ENCODE measurements at regions not wholly inside any gene's neighbourhood (a gene's known extent, or its start where the extent isn't known, plus 50 kb on each side); places are given as distances from the start of the nearest gene placed in this dataset.

GRCh38 chr6:125596020-125596419 lies 153.4 kb upstream of the HEY2 start:
- no peak overlapping the region for H2BK15ac ChIP-seq (ENCODE audit: low read depth, low read length)
- no peak overlapping the region for H2BK20ac ChIP-seq (ENCODE audit: low read depth, low read length, poor library complexity, severe bottlenecking)
- TF ChIP-seq, protein P1, sequence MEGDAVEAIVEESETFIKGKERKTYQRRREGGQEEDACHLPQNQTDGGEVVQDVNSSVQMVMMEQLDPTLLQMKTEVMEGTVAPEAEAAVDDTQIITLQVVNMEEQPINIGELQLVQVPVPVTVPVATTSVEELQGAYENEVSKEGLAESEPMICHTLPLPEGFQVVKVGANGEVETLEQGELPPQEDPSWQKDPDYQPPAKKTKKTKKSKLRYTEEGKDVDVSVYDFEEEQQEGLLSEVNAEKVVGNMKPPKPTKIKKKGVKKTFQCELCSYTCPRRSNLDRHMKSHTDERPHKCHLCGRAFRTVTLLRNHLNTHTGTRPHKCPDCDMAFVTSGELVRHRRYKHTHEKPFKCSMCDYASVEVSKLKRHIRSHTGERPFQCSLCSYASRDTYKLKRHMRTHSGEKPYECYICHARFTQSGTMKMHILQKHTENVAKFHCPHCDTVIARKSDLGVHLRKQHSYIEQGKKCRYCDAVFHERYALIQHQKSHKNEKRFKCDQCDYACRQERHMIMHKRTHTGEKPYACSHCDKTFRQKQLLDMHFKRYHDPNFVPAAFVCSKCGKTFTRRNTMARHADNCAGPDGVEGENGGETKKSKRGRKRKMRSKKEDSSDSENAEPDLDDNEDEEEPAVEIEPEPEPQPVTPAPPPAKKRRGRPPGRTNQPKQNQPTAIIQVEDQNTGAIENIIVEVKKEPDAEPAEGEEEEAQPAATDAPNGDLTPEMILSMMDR (conservative IDR thresholded peaks at IDR 0.05): no peak
- H4K5ac ChIP-seq (ENCODE audit: insufficient read length, low read depth, low read length): no peak overlapping the region
- Mint-ChIP-seq H3K27me3 (ENCODE audit: low read depth) (no peaks in the 10 kb centered on the region), H3K4me1 (peaks cover 6 to 12% of the 10 kb centered on the region in 2 experiments), H3K9me3 (no peaks in the 10 kb centered on the region), H3K27ac (no peak overlapping the region), H3K4me3 (no peak overlapping the region), H3K36me3 (ENCODE audit: insufficient read depth in 1 of 3, low read depth in 3 of 3) (no peaks in the 10 kb centered on the region)
- H3K14ac ChIP-seq (ENCODE audit: insufficient read depth, low read length): no peak overlapping the region
- H3K79me1 ChIP-seq (ENCODE audit: insufficient read depth, low read depth, low read length, poor library complexity, severe bottlenecking): no peaks in the 10 kb centered on the region
- no peak overlapping the region for H3K56ac ChIP-seq (ENCODE audit: insufficient read length, low read depth, low read length)
- no peak overlapping the region for H3K27ac ChIP-seq (ENCODE audit: insufficient read length, low read depth, low read length)
- H3K23me2 ChIP-seq (ENCODE audit: insufficient read length, low read depth, low read length, poor library complexity, severe bottlenecking): no peaks in the 10 kb centered on the region
- no peak overlapping the region for H4K91ac ChIP-seq (ENCODE audit: insufficient read length, low read depth, low read length)
- no peaks in the 10 kb centered on the region for H3K9me3 ChIP-seq (ENCODE audit: control insufficient read depth, low read depth, low read length)
- no peak overlapping the region for H3K23ac ChIP-seq (ENCODE audit: insufficient read length, low read depth, low read length)
- no peak for DNase-seq
- H4K8ac ChIP-seq (replicated peaks; ENCODE audit: insufficient read length, low read depth, low read length): no peak overlapping the region
- H2AK5ac ChIP-seq (ENCODE audit: insufficient read length, low read length): no peak overlapping the region
- no peak overlapping the region for H3K18ac ChIP-seq (ENCODE audit: insufficient read length, low read depth, low read length)
- no peaks in the 10 kb centered on the region for H4K20me1 ChIP-seq (ENCODE audit: control insufficient read depth, insufficient read depth, insufficient read length)
- H3K4ac ChIP-seq (ENCODE audit: low read depth, low read length): no peak overlapping the region
- H3K27me3 ChIP-seq (ENCODE audit: insufficient read depth, low read length): no peaks in the 10 kb centered on the region
- no peaks in the 10 kb centered on the region for H3K4me1 ChIP-seq (ENCODE audit: insufficient read depth, low read length)
- no CpG with 5 or more reads among the region's 3 CpGs for WGBS (ENCODE audit: extremely low coverage, insufficient read length, low lambda C conversion rate)
- H3K4me2 ChIP-seq (ENCODE audit: insufficient read depth, insufficient read length, low read length): no peak overlapping the region
- H2BK120ac ChIP-seq (ENCODE audit: low read depth, low read length, poor library complexity, severe bottlenecking): no peak overlapping the region
- H3K79me2 ChIP-seq (ENCODE audit: insufficient read depth, low read length): no peaks in the 10 kb centered on the region
- no peak overlapping the region for H2AFZ ChIP-seq (ENCODE audit: low read length)
- H3K9ac ChIP-seq (ENCODE audit: extremely low read depth, insufficient read length, low read length): no peak overlapping the region
- H2BK12ac ChIP-seq (ENCODE audit: insufficient read length, low read depth, low read length): no peak overlapping the region
- H3T11ph ChIP-seq (ENCODE audit: low read length): no peak overlapping the region
- H2BK5ac ChIP-seq (ENCODE audit: insufficient read length, low read length): no peak overlapping the region
